K562 (cell line): ENCODE measurements at regions not wholly inside any gene's neighbourhood (a gene's known extent, or its start where the extent isn't known, plus 50 kb on each side); places are given as distances from the start of the nearest gene placed in this dataset.

Experiments
- ATAC-seq: fragments of 200-7000 bp; cut with Tn5 transposase; 3 replicates; pipeline ENCODE4 v1.9.1; 2020; ENCODE audit warnings: moderate library complexity
- BruUV-seq: library from RNA; stranded (reverse); fragments of 400-500 nt; replicated peaks from 2 replicates; lab custom pipeline; 2021; lab: Mats Ljungman, UMichigan
- CTCF ChIA-PET: fragments of 300-600 bp; formaldehyde crosslinking; extraction: SDS; loops from one replicate; lab custom pipeline; 2021; ENCODE audit warnings: low intra/inter-chr PET ratio; lab: Yijun Ruan, JAX
- POLR2A ChIA-PET: fragments of 300-600, 350-650 bp; sonication (Branson Sonifier 250); formaldehyde crosslinking; extraction: SDS; loops from one replicate; lab custom pipeline; 2021; ENCODE audit warnings: antibody characterized with exemption, inconsistent platforms; lab: Yijun Ruan, JAX
- DNase-seq, 4 experiments: peaks; one replicate each; pipeline versions ENCODE4 v3.0.0 to v3.0.0-alpha.2; 2011 to 2018; ENCODE audit warnings: low spot score in 3 of 4, mixed read lengths in 3 of 4; ENCODE audit errors: extremely low read depth in 1 of 4
- FAIRE-seq: peaks from 2 replicates; lab custom pipeline; 2011; peaks lifted over from hg19 to GRCh38; lab: Jason Lieb, UNC
- H2AFZ ChIP-seq: 2 replicates; pipeline ENCODE4 v1.6.0; 2011; ENCODE audit warnings: low read depth, low read length, control low read depth, inconsistent platforms
- H3K27ac ChIP-seq: fragments of 200-600 bp; 3 replicates; pipeline ENCODE4 v1.8.0; 2011; ENCODE audit warnings: low read depth, mild to moderate bottlenecking, control low read depth, inconsistent platforms, low read length, moderate library complexity, mixed read lengths; ENCODE audit errors: extremely low read depth
- H3K27me3 ChIP-seq, 2 experiments: fragments of 300-600 bp in 1 of 2; 2 replicates in 1 of 2; 3 replicates in 1 of 2; pipeline versions ENCODE4 v1.6.0 to v1.8.0; 2011; ENCODE audit warnings: inconsistent platforms in 2 of 2, low read length in 2 of 2, mild to moderate bottlenecking in 1 of 2, mixed read lengths in 1 of 2, moderate library complexity in 1 of 2; ENCODE audit not compliant: control insufficient read depth in 2 of 2, insufficient read depth in 2 of 2
- H3K36me3 ChIP-seq: fragments of 300-600 bp; 3 replicates; pipeline ENCODE4 v1.8.0; 2011; ENCODE audit warnings: mild to moderate bottlenecking, low read length, inconsistent platforms; ENCODE audit not compliant: control insufficient read depth, insufficient read depth
- H3K4me1 ChIP-seq, 2 experiments: fragments of 200-600 bp in 1 of 2; replicated peaks in 1 of 2; 2 replicates in 1 of 2; 3 replicates in 1 of 2; pipeline versions ENCODE4 v1.5.1 to v1.8.0; 2011; ENCODE audit warnings: inconsistent platforms in 2 of 2, low read length in 2 of 2, mild to moderate bottlenecking in 1 of 2, mixed read lengths in 1 of 2, moderate library complexity in 1 of 2; ENCODE audit not compliant: control insufficient read depth in 2 of 2, insufficient read depth in 2 of 2
- H3K4me2 ChIP-seq: 2 replicates; pipeline ENCODE4 v1.6.1; 2011; ENCODE audit warnings: low read length, control low read depth, inconsistent platforms, mixed read lengths; ENCODE audit not compliant: insufficient read depth
- H3K4me3 ChIP-seq: fragments of 200-600 bp; sonication (generic), shearing (Covaris generic); 2 replicates; pipeline ENCODE4 v1.5.1; 2016; ENCODE audit warnings: control low read depth, inconsistent platforms
- H3K79me2 ChIP-seq: fragments of 200-600 bp; 3 replicates; pipeline ENCODE4 v1.8.0; 2011; ENCODE audit warnings: low read length, inconsistent platforms; ENCODE audit not compliant: control insufficient read depth, insufficient read depth
- H3K9ac ChIP-seq, 2 experiments: 2 replicates each; pipeline versions ENCODE4 v1.6.0 to v1.6.1; 2011; ENCODE audit warnings: low read depth in 2 of 2, low read length in 2 of 2, control low read depth in 1 of 2, inconsistent platforms in 1 of 2, mild to moderate bottlenecking in 1 of 2, mixed read lengths in 1 of 2; ENCODE audit not compliant: insufficient read depth in 1 of 2
- H3K9me1 ChIP-seq: one replicate; pipeline ENCODE4 v1.6.0; 2011; ENCODE audit warnings: inconsistent platforms, mild to moderate bottlenecking, low read length, moderate library complexity; ENCODE audit not compliant: control insufficient read depth, insufficient read depth
- H3K9me3 ChIP-seq: replicated peaks from 2 replicates; pipeline ENCODE4 v1.5.1; 2011; ENCODE audit warnings: low read depth, low read length, inconsistent platforms; ENCODE audit not compliant: control insufficient read depth, insufficient read depth
- H4K20me1 ChIP-seq: replicated peaks from 2 replicates; pipeline ENCODE4 v1.6.1; 2011; ENCODE audit warnings: low read length, inconsistent platforms, mixed read lengths; ENCODE audit not compliant: control insufficient read depth, insufficient read depth
- ELF2 ChIP-seq: fragments of 250-450 bp; sonication (Bioruptor Pico); IDR thresholded peaks from 2 replicates; pipeline ENCODE4 v1.5.0; 2021; ENCODE audit warnings: mild to moderate bottlenecking
- KHSRP ChIP-seq: fragments of 450-650 bp; IDR thresholded peaks from 2 replicates; pipeline ENCODE4 v1.6.1; 2017
- MTA2 ChIP-seq: fragments of 450-650 bp; IDR thresholded peaks from 2 replicates; pipeline ENCODE4 v1.6.1; 2016; ENCODE audit warnings: low read depth
- NKRF ChIP-seq: fragments of 450-650 bp; IDR thresholded peaks from 2 replicates; pipeline ENCODE4 v1.6.1; 2016; ENCODE audit warnings: borderline replicate concordance
- SOX6 ChIP-seq: fragments of 450-650 bp; IDR thresholded peaks from 2 replicates; pipeline ENCODE4 v1.6.1; 2014; ENCODE audit warnings: mild to moderate bottlenecking
- TBL1XR1 ChIP-seq, 2 experiments: IDR thresholded peaks; 2 replicates each; pipeline ENCODE4 v1.6.1; 2012; ENCODE audit warnings: improper control_type of control experiment in 2 of 2, low read length in 2 of 2, mild to moderate bottlenecking in 1 of 2
- ZNF133 ChIP-seq: fragments of 250-450 bp; sonication (Bioruptor Pico); IDR thresholded peaks from 2 replicates; pipeline ENCODE4 v1.4.0; 2020; ENCODE audit warnings: mild to moderate bottlenecking
- ZNF384 ChIP-seq: IDR thresholded peaks from 2 replicates; pipeline ENCODE4 v1.6.1; 2012; ENCODE audit warnings: low read depth, low read length, improper control_type of control experiment
- in situ Hi-C: fragments of 300-500 bp; cut with MboI; formaldehyde crosslinking; loops from 4 replicates; pipeline ENCODE4 v1.15.0; 2018; ENCODE audit warnings: inconsistent platforms, mixed read lengths
- intact Hi-C: fragments of 100-400 bp; cut with micrococcal nuclease; formaldehyde crosslinking; loops from 2 replicates; pipeline ENCODE4 v1.14.2; 2022
- TF ChIP-seq, protein P1 (sequence below): sonication (generic); formaldehyde crosslinking; IDR thresholded peaks from 2 replicates; pipeline ENCODE4 v1.8.0; 2022; ENCODE audit warnings: mild to moderate bottlenecking, missing genetic modification reagents
- TF ChIP-seq, protein P2 (sequence below): fragments of 250-450 bp; sonication (Bioruptor Pico); IDR thresholded peaks from 2 replicates; pipeline ENCODE4 v1.9.0; 2021; ENCODE audit warnings: mild to moderate bottlenecking, inconsistent platforms
- TF ChIP-seq, protein P3 (sequence below): fragments of 250-450 bp; sonication (Bioruptor Pico); IDR thresholded peaks from 2 replicates; pipeline ENCODE4 v1.5.0; 2021; ENCODE audit warnings: mild to moderate bottlenecking, moderate library complexity

DNA sequence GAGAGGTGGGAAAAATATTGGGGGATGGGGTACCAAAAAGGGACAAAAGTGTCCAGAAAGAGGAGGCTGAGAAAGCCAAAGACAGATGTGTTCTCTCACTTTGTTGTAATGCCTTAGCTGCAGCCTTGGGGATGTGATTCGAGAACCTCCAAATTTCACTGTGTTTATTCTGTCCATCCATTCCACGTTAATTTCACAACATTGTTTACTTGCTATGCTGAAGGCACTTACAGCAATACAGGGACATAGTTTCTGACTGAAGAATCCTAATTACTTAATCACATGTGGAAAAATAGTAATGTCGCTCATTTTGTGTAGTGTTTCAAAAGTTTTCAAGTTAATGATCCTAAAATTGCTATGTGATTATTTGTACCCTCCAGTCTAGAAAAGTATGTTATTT is 146.2 kb upstream of the SLC38A2 start (continued):
- TF ChIP-seq, protein P1, sequence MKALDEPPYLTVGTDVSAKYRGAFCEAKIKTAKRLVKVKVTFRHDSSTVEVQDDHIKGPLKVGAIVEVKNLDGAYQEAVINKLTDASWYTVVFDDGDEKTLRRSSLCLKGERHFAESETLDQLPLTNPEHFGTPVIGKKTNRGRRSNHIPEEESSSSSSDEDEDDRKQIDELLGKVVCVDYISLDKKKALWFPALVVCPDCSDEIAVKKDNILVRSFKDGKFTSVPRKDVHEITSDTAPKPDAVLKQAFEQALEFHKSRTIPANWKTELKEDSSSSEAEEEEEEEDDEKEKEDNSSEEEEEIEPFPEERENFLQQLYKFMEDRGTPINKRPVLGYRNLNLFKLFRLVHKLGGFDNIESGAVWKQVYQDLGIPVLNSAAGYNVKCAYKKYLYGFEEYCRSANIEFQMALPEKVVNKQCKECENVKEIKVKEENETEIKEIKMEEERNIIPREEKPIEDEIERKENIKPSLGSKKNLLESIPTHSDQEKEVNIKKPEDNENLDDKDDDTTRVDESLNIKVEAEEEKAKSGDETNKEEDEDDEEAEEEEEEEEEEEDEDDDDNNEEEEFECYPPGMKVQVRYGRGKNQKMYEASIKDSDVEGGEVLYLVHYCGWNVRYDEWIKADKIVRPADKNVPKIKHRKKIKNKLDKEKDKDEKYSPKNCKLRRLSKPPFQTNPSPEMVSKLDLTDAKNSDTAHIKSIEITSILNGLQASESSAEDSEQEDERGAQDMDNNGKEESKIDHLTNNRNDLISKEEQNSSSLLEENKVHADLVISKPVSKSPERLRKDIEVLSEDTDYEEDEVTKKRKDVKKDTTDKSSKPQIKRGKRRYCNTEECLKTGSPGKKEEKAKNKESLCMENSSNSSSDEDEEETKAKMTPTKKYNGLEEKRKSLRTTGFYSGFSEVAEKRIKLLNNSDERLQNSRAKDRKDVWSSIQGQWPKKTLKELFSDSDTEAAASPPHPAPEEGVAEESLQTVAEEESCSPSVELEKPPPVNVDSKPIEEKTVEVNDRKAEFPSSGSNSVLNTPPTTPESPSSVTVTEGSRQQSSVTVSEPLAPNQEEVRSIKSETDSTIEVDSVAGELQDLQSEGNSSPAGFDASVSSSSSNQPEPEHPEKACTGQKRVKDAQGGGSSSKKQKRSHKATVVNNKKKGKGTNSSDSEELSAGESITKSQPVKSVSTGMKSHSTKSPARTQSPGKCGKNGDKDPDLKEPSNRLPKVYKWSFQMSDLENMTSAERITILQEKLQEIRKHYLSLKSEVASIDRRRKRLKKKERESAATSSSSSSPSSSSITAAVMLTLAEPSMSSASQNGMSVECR (CRISPR knock-in tag): no peak
- TF ChIP-seq ELF2: no peak

DNA sequence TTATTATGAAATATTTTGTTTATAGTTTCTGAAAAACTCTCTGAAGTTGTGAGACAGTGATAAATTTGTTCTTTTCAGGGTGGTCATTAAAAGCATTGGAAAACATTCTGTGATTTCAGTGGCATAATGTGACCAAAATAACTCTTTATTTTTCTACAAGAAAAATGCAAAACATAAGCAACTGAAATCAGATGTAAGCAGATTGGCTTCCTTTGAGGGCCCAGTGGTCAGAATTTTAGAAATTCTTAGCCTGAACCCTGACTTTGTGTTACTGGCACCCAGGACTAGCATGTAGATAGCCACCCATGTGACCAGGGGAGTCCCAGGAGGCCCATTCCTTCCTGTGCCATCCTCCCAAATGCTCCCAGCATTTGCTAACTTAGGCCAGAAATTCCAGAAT is 145.6 kb upstream of the SLC38A2 start:
- FAIRE-seq: no peak
- BruUV-seq: no TSS peak
- no peak overlapping the region for H3K4me2 ChIP-seq
- H3K79me2 ChIP-seq: no peaks in the 10 kb centered on the region
- no peak overlapping the region for H3K9ac ChIP-seq
- no peak overlapping the region for H3K4me3 ChIP-seq
- in situ Hi-C loops (no loop called here), intact Hi-C loops (no loop called here)
- H3K27me3 ChIP-seq: no peaks in the 10 kb centered on the region
- POLR2A ChIA-PET: no interaction called here
- H3K4me1 ChIP-seq: peaks cover 7 to 12% of the 10 kb centered on the region in 2 experiments
- no peak for ATAC-seq
- H4K20me1 ChIP-seq: no peaks in the 10 kb centered on the region
- H2AFZ ChIP-seq: no peak overlapping the region
- CTCF ChIA-PET: no interaction called here
- no peaks in the 10 kb centered on the region for H3K9me1 ChIP-seq
- H3K36me3 ChIP-seq: no peaks in the 10 kb centered on the region
- DNase-seq: no peak
- H3K9me3 ChIP-seq: no peaks in the 10 kb centered on the region
- H3K27ac ChIP-seq: no peak overlapping the region
- TF ChIP-seq ZNF384 (no peak), KHSRP (no peak), MTA2 (no peak), SOX6 (no peak), NKRF (no peak), ZNF133 (CRISPR knock-in tag) (no peak), TBL1XR1 (IDR thresholded peaks at IDR 0.05; ENCODE audit: low read length in 2 of 2) (no peak)
- TF ChIP-seq, protein P2, sequence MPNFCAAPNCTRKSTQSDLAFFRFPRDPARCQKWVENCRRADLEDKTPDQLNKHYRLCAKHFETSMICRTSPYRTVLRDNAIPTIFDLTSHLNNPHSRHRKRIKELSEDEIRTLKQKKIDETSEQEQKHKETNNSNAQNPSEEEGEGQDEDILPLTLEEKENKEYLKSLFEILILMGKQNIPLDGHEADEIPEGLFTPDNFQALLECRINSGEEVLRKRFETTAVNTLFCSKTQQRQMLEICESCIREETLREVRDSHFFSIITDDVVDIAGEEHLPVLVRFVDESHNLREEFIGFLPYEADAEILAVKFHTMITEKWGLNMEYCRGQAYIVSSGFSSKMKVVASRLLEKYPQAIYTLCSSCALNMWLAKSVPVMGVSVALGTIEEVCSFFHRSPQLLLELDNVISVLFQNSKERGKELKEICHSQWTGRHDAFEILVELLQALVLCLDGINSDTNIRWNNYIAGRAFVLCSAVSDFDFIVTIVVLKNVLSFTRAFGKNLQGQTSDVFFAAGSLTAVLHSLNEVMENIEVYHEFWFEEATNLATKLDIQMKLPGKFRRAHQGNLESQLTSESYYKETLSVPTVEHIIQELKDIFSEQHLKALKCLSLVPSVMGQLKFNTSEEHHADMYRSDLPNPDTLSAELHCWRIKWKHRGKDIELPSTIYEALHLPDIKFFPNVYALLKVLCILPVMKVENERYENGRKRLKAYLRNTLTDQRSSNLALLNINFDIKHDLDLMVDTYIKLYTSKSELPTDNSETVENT (CRISPR knock-in tag): no peak
- TF ChIP-seq, protein P3, sequence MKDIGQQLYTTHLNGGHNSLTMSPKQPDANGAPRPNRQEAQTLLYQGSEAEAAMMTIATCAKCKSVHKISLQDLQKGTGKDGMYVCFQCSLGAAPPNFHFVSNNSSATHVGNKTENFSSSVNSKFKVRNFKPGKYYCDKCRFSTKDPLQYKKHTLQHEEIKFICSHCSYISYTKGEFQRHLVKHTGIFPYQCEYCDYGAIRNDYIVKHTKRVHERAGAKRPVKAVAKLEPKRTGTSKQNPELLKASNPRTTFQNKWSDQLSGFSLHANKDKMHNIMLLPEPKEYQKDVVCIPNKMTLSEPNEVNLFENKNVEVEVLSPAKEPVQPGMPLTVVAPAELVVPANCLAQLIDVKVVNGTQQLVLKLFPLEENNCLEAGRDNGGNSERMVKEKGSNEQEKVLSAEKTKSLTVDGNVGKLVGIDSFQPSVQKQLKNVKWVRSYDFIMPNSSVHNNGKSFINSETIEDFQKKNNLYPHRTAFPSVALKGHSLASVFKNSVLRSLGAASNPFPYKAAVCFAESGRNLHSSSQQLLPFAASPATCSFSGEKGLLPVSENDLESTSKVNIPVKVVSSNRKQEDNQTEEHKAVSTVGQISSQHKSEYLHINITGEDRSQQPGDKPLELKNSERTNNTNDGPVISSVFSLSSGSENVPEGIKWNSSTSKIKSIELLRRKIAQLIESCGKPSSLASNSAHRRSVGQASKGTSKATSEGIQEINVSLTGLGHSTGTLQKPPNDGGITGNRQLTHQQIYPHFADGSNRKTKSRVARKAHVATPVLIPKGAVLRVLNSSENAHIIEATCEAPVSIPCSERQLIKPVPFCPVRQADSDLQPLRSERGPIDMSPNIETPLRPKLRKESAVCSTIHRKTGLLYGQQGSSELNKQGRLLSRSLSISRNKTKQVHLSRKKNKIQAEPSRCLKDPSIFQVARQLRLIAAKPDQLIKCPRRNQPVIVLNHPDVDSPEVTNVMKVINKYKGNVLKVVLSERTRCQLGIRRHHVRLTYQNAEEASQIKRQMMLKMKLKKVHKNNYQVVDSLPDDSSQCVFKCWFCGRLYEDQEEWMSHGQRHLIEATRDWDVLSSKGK (CRISPR knock-in tag): no peak
